C4-2B (cell line): ENCODE measurements at regions not wholly inside any gene's neighbourhood (a gene's known extent, or its start where the extent isn't known, plus 50 kb on each side); places are given as distances from the start of the nearest gene placed in this dataset.

Experiments
- ZFX ChIP-seq: fragments of 450-650 bp; IDR thresholded peaks from 2 replicates; pipeline ENCODE4 v1.6.1; 2017
- TF ChIP-seq, protein P1 (sequence below): fragments of 450-650 bp; conservative IDR thresholded peaks from 2 replicates; pipeline ENCODE4 v1.5.1; 2017; ENCODE audit warnings: mild to moderate bottlenecking

DNA sequence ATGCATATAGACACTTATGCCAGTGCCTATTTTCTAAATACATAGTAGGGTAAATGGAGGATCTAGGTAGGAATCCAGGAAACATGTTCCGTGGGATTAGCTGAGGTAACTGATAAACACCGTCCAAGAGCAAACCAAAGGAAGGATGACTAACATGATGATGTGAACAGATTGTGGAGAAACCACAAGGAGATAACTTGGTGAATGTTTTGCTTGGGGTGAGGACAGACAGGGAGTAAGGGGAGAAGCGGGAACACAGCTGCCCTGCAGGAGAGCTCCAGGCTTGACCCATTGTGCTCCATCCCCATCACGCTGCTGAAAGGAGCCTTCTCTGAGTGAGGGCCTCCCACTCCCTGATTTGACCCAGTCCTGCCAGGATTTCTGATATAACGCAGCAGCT is 87.0 kb upstream of the ZC3H11B start:
- TF ChIP-seq, protein P1, sequence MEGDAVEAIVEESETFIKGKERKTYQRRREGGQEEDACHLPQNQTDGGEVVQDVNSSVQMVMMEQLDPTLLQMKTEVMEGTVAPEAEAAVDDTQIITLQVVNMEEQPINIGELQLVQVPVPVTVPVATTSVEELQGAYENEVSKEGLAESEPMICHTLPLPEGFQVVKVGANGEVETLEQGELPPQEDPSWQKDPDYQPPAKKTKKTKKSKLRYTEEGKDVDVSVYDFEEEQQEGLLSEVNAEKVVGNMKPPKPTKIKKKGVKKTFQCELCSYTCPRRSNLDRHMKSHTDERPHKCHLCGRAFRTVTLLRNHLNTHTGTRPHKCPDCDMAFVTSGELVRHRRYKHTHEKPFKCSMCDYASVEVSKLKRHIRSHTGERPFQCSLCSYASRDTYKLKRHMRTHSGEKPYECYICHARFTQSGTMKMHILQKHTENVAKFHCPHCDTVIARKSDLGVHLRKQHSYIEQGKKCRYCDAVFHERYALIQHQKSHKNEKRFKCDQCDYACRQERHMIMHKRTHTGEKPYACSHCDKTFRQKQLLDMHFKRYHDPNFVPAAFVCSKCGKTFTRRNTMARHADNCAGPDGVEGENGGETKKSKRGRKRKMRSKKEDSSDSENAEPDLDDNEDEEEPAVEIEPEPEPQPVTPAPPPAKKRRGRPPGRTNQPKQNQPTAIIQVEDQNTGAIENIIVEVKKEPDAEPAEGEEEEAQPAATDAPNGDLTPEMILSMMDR, result no peak
- TF ChIP-seq ZFX, result no peak
